ENCODE measurements at regions not wholly inside any gene's neighbourhood (a gene's known extent, or its start where the extent isn't known, plus 50 kb on each side); places are given as distances from the start of the nearest gene placed in this dataset.

- TF ChIP-seq CTCF (IDR thresholded peaks at IDR 0.05; ENCODE audit: borderline replicate concordance, extremely low read depth, low read length, poor library complexity, severe bottlenecking) (no peak), EZH2 (IDR thresholded peaks at IDR 0.05; ENCODE audit: borderline replicate concordance, low read depth, low read length, severe bottlenecking) (no peak)
These were observed 264.6 kb upstream of the TRIB2 start for GRCh38 chr2:12452185-12452584.
